ENCODE measurements at regions not wholly inside any gene's neighbourhood (a gene's known extent, or its start where the extent isn't known, plus 50 kb on each side); places are given as distances from the start of the nearest gene placed in this dataset.
"Not testable (repeated sequence)": the region's sequence is repeated elsewhere in the genome, so short reads cannot be mapped to it uniquely, and the experiment has no call there.

GRCh38 chr7:39791911-39792310 lies 158.1 kb upstream of the CDK13 start:
- not testable (repeated sequence) for H3K36me3 Mint-ChIP-seq (ENCODE audit: unreplicated experiment); H3K4me1 Mint-ChIP-seq (ENCODE audit: unreplicated experiment); H3K9me3 Mint-ChIP-seq (ENCODE audit: unreplicated experiment); H3K27me3 Mint-ChIP-seq (ENCODE audit: unreplicated experiment); H3K27ac Mint-ChIP-seq (ENCODE audit: unreplicated experiment); DNase-seq (ENCODE audit: extremely low spot score, unreplicated experiment); H3K4me3 Mint-ChIP-seq (ENCODE audit: unreplicated experiment)

- not testable (repeated sequence) for H3K27ac Mint-ChIP-seq (ENCODE audit: unreplicated experiment); H3K36me3 Mint-ChIP-seq (ENCODE audit: unreplicated experiment)
These were observed 157.0 kb upstream of the CDK13 start for GRCh38 chr7:39793026-39793425.

GRCh38 chr7:39793851-39794250 lies 156.2 kb upstream of the CDK13 start:
- not testable (repeated sequence) for H3K4me1 Mint-ChIP-seq (ENCODE audit: unreplicated experiment); DNase-seq (ENCODE audit: extremely low spot score, unreplicated experiment); H3K4me3 Mint-ChIP-seq (ENCODE audit: unreplicated experiment); H3K27ac Mint-ChIP-seq (ENCODE audit: unreplicated experiment); H3K36me3 Mint-ChIP-seq (ENCODE audit: unreplicated experiment); H3K9me3 Mint-ChIP-seq (ENCODE audit: unreplicated experiment); H3K27me3 Mint-ChIP-seq (ENCODE audit: unreplicated experiment)

More at GRCh38 chr7:39793026-39793425, 157.0 kb upstream of the CDK13 start:
- not testable (repeated sequence) for H3K4me3 Mint-ChIP-seq (ENCODE audit: unreplicated experiment); DNase-seq (ENCODE audit: extremely low spot score, unreplicated experiment); H3K27me3 Mint-ChIP-seq (ENCODE audit: unreplicated experiment); H3K4me1 Mint-ChIP-seq (ENCODE audit: unreplicated experiment); H3K9me3 Mint-ChIP-seq (ENCODE audit: unreplicated experiment)

- not testable (repeated sequence) for H3K4me1 Mint-ChIP-seq (ENCODE audit: unreplicated experiment); H3K9me3 Mint-ChIP-seq (ENCODE audit: unreplicated experiment); DNase-seq (ENCODE audit: extremely low spot score, unreplicated experiment); H3K27ac Mint-ChIP-seq (ENCODE audit: unreplicated experiment); H3K36me3 Mint-ChIP-seq (ENCODE audit: unreplicated experiment); H3K27me3 Mint-ChIP-seq (ENCODE audit: unreplicated experiment); H3K4me3 Mint-ChIP-seq (ENCODE audit: unreplicated experiment)
These were observed 153.1 kb upstream of the CDK13 start for GRCh38 chr7:39796947-39797346.

DNA sequence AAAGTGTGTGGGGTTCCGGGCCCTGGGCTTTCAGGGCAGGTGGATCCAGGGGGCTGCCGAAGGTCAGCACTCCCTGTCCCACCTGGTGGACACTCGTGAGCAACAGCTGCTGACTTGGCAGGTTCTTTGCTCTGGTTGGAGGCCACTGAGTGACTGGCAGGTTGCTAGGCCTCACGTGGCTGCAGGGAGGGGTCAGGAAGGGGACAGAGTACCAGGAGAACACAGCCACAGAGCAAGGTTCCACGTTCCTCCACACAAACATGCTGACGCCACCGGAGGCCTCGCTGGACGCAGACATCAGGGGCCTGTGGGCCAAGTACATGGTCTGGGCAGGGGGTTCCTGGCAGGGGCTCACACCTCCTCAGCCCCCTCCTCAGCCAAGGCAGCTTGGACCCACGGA lies 152.0 kb upstream of the CDK13 start:
- H3K4me3 Mint-ChIP-seq (ENCODE audit: unreplicated experiment); DNase-seq (ENCODE audit: extremely low spot score, unreplicated experiment); H3K27me3 Mint-ChIP-seq (ENCODE audit: unreplicated experiment); H3K36me3 Mint-ChIP-seq (ENCODE audit: unreplicated experiment); H3K27ac Mint-ChIP-seq (ENCODE audit: unreplicated experiment); H3K4me1 Mint-ChIP-seq (ENCODE audit: unreplicated experiment); H3K9me3 Mint-ChIP-seq (ENCODE audit: unreplicated experiment): not testable (repeated sequence)

DNA sequence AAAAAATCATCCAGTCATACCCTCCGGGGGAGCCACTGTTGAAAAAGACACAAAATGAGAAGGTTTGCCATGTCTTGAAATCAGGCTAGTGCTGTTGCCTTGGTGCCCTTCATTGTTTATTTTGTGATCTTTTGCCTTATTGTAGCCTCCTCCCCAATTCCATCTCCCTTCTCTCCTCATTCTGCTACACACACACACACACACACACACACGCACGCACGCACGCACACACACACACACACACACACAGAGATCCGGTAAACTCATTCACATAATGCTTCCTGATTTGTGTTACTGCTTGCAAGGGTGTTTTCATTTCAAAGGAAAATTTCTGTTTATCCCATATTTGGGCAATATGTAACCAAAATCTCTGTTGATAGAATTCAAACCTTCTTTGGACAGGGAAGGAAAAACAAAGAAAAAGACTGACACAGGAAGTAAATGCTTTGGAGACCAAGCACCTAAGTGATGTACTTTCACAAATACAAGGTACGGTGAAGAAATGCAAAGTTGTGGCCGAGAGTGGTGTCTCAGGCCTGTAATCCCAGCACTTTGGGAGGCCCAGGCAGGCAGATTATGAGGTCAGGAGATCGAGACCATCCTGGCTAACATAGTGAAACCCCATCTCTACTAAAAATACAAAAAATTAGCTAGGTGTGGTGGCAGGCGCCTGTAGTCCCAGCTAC lies 141.1 kb upstream of the CDK13 start:
- no peak for TF ChIP-seq CTCF (IDR thresholded peaks at IDR 0.05)
- Mint-ChIP-seq H3K27me3 (ENCODE audit: unreplicated experiment) (peaks cover 8% of the 10 kb centered on the region), H3K4me3 (ENCODE audit: unreplicated experiment) (no peak overlapping the region), H3K36me3 (ENCODE audit: unreplicated experiment) (no peaks in the 10 kb centered on the region), H3K9me3 (ENCODE audit: unreplicated experiment) (no peaks in the 10 kb centered on the region), H3K27ac (ENCODE audit: unreplicated experiment) (no peak overlapping the region), H3K4me1 (ENCODE audit: unreplicated experiment) (peaks cover 17% of the 10 kb centered on the region)
- DNase-seq (ENCODE audit: extremely low spot score, unreplicated experiment) = no peak

GRCh38 chr7:39810204-39810642 lies 139.8 kb upstream of the CDK13 start:
- DNase-seq (ENCODE audit: extremely low spot score, unreplicated experiment) = no peak
- no peak overlapping the region for H3K27ac Mint-ChIP-seq (ENCODE audit: unreplicated experiment)
- peaks cover 17% of the 10 kb centered on the region for H3K4me1 Mint-ChIP-seq (ENCODE audit: unreplicated experiment)
- H3K36me3 Mint-ChIP-seq (ENCODE audit: unreplicated experiment) = no peaks in the 10 kb centered on the region
- peaks cover 21% of the 10 kb centered on the region for H3K27me3 Mint-ChIP-seq (ENCODE audit: unreplicated experiment)
- no peak overlapping the region for H3K4me3 Mint-ChIP-seq (ENCODE audit: unreplicated experiment)
- no peak for TF ChIP-seq CTCF (IDR thresholded peaks at IDR 0.05)
- no peaks in the 10 kb centered on the region for H3K9me3 Mint-ChIP-seq (ENCODE audit: unreplicated experiment)
